ENCODE measurements at regions not wholly inside any gene's neighbourhood (a gene's known extent, or its start where the extent isn't known, plus 50 kb on each side); places are given as distances from the start of the nearest gene placed in this dataset.

DNA sequence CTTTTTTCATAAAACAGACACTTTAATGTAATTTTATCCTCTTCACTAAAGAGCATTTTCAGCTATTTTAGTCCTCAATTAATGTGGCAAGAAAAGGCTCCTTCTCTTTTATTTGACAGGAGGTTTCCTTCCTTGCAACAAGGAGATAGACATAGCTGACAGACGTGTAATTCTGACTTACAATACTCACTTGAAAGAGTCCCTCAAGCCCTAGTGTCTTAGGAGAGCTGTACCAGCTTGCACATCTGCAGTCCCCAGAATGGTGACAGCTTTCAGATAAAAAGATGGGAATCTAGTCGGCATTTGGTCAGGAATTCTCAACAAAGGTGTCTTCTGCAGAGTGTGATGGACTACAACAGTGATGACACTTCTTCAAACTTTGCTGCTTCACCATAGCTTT lies 603.7 kb upstream of the PTCHD4 start:
- Histone ChIP-seq H3K36me3 (ENCODE audit: control insufficient read depth, insufficient read depth, low read length) (no peaks in the 10 kb centered on the region), H3K4me3 (ENCODE audit: low read depth, low read length) (no peak overlapping the region), H3K27me3 (ENCODE audit: control insufficient read depth, insufficient read depth, low read length) (no peaks in the 10 kb centered on the region)
- TF ChIP-seq, protein P1, sequence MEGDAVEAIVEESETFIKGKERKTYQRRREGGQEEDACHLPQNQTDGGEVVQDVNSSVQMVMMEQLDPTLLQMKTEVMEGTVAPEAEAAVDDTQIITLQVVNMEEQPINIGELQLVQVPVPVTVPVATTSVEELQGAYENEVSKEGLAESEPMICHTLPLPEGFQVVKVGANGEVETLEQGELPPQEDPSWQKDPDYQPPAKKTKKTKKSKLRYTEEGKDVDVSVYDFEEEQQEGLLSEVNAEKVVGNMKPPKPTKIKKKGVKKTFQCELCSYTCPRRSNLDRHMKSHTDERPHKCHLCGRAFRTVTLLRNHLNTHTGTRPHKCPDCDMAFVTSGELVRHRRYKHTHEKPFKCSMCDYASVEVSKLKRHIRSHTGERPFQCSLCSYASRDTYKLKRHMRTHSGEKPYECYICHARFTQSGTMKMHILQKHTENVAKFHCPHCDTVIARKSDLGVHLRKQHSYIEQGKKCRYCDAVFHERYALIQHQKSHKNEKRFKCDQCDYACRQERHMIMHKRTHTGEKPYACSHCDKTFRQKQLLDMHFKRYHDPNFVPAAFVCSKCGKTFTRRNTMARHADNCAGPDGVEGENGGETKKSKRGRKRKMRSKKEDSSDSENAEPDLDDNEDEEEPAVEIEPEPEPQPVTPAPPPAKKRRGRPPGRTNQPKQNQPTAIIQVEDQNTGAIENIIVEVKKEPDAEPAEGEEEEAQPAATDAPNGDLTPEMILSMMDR (IDR thresholded peaks at IDR 0.05; ENCODE audit: insufficient read depth, low read length, severe bottlenecking), result no peak
- DNase-seq (ENCODE audit: low read depth) (no peak), FAIRE-seq (no peak)

DNA sequence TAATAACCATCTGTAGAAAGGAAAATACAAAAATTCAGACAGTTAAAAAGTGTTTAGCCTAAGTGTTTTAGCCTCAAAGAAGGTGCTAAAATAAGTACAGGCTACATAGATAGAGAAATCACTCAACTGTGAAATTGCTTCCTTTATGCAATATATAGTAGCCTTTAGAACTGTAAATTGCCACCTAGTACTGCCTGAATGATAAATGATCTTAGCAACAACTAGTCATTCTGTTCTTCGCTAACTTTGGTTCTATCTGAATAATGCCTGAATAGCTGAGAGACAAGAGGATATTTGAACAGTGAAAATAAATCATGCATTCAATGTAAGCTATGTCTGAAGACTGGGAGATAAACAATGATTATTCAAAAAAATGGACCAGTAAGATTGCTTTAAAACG lies 603.3 kb upstream of the PTCHD4 start:
- Histone ChIP-seq H3K36me3 (ENCODE audit: control insufficient read depth, insufficient read depth, low read length) (no peaks in the 10 kb centered on the region), H3K27me3 (ENCODE audit: control insufficient read depth, insufficient read depth, low read length) (no peaks in the 10 kb centered on the region), H3K4me3 (ENCODE audit: low read depth, low read length) (no peak overlapping the region)
- TF ChIP-seq, protein P1 (IDR thresholded peaks at IDR 0.05; ENCODE audit: insufficient read depth, low read length, severe bottlenecking), result no peak
- no peak for DNase-seq (ENCODE audit: low read depth)
- FAIRE-seq, result no peak

DNA sequence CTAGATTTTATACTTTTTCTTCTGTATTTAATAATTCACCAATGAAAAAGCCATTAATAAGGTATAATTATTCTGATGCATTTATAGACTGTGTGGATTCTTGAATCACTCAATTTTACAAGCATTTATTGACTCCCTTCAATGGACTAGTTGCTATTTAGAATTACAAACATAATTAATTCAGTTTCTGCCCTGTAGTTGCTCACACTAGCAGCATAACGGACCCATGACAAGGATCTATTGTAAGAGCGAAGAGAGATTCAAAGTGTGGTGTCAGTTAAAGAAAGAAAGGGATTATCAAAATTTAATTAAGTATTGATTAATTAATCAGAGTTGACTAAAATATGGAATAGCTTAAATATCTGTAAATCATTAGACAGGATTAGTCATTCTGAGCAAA lies 602.6 kb upstream of the PTCHD4 start:
- TF ChIP-seq, protein P1 (IDR thresholded peaks at IDR 0.05; ENCODE audit: insufficient read depth, low read length, severe bottlenecking), result no peak
- no peak overlapping the region for H3K4me3 ChIP-seq (ENCODE audit: low read depth, low read length)
- H3K36me3 ChIP-seq (ENCODE audit: control insufficient read depth, insufficient read depth, low read length), result no peaks in the 10 kb centered on the region
- DNase-seq (ENCODE audit: low read depth) (no peak), FAIRE-seq (no peak)
- no peaks in the 10 kb centered on the region for H3K27me3 ChIP-seq (ENCODE audit: control insufficient read depth, insufficient read depth, low read length)

GRCh38 chr6:48706310-48706709 lies 595.3 kb upstream of the PTCHD4 start:
- H3K36me3 ChIP-seq (ENCODE audit: control insufficient read depth, insufficient read depth, low read length), result no peaks in the 10 kb centered on the region
- DNase-seq (ENCODE audit: low read depth), result no peak
- FAIRE-seq, result no peak
- no peak overlapping the region for H3K4me3 ChIP-seq (ENCODE audit: low read depth, low read length)
- TF ChIP-seq, protein P1 (IDR thresholded peaks at IDR 0.05; ENCODE audit: insufficient read depth, low read length, severe bottlenecking), result no peak
- no peaks in the 10 kb centered on the region for H3K27me3 ChIP-seq (ENCODE audit: control insufficient read depth, insufficient read depth, low read length)

DNA sequence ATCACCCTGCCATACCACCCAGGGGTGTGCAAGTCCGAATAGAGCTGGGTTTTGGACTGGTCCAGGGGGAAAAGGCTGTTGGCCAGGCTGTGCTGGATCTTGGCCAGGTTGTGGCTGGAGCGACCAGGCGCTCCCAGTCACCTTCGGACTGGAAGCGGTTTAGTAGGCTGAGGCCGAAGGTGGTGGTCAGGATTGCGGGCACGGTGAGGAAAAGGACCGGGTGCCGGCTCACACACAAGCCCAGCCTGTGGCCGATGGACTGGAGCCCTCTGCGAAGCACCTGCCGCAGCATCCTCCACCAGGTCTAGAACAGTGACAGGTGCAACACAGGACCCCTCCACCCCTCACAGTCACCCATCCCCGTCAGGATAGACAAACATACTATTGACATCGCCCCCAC lies 590.6 kb upstream of the PTCHD4 start:
- TF ChIP-seq, protein P1 (IDR thresholded peaks at IDR 0.05; ENCODE audit: insufficient read depth, low read length, severe bottlenecking), result no peak
- H3K27me3 ChIP-seq (ENCODE audit: control insufficient read depth, insufficient read depth, low read length), result no peaks in the 10 kb centered on the region
- peak; percentile 62 for FAIRE-seq

GRCh38 chr6:48695872-48696271 lies 584.9 kb upstream of the PTCHD4 start:
- TF ChIP-seq, protein P1 (IDR thresholded peaks at IDR 0.05; ENCODE audit: insufficient read depth, low read length, severe bottlenecking), result no peak
- FAIRE-seq, result no peak
- no peaks in the 10 kb centered on the region for H3K36me3 ChIP-seq (ENCODE audit: control insufficient read depth, insufficient read depth, low read length)
- no peaks in the 10 kb centered on the region for H3K27me3 ChIP-seq (ENCODE audit: control insufficient read depth, insufficient read depth, low read length)
- no peak overlapping the region for H3K4me3 ChIP-seq (ENCODE audit: low read depth, low read length)
- DNase-seq (ENCODE audit: low read depth), result no peak

More for the DNA sequence above, 590.6 kb upstream of the PTCHD4 start:
- no peak for DNase-seq (ENCODE audit: low read depth)
- H3K4me3 ChIP-seq (ENCODE audit: low read depth, low read length), result no peak overlapping the region
- no peaks in the 10 kb centered on the region for H3K36me3 ChIP-seq (ENCODE audit: control insufficient read depth, insufficient read depth, low read length)
